ENCODE measurements at regions not wholly inside any gene's neighbourhood (a gene's known extent, or its start where the extent isn't known, plus 50 kb on each side); places are given as distances from the start of the nearest gene placed in this dataset.

DNA sequence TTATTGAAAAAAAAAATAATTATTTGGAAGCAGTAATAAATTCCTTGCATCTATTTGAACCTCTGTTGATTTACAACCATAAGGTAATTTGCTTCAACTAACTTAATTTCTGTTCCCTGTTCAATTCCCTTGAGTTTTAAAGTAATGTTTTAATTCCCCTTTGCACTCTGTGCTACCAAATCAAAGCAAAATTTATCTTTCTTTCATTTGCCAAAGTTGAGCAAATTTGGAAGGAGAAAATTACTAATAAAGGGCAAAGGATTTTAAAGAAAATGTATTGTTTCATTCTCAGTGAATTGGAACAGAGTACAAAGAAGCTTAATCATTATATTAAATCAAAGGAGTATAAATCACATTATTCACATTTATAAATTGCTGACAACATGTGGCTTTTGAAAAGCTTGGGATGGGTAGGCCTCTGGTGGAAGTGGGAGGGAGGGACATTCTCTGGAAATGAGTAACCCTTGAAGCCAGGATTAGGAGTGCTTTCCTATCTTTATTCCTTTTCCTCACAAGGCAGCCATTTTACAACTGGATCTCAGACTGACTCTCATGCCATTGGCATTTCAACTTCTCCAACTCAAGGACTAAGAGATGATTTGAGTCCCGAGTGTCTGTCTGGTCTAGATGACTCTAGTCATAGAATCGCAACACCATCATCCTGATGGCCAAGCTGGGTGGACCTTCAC is 331.6 kb upstream of the DUSP10 start:
- H3K4me3 ChIP-seq (ENCODE audit: low read length in 2 of 2), result no peak overlapping the region
- no peaks in the 10 kb centered on the region for H3K9me3 ChIP-seq (ENCODE audit: control insufficient read depth in 2 of 2, low read length in 2 of 2)
- H3K9ac ChIP-seq (ENCODE audit: low read length in 2 of 2), result no peak overlapping the region
- no peaks in the 10 kb centered on the region for H3K27me3 ChIP-seq (ENCODE audit: control insufficient read depth in 1 of 2, insufficient read depth in 2 of 2, low read length in 2 of 2)
- H3K27ac ChIP-seq (ENCODE audit: low read length), result no peak overlapping the region
- H3K36me3 ChIP-seq (ENCODE audit: control insufficient read depth in 2 of 2, insufficient read depth in 2 of 2, low read length in 2 of 2), result no peaks in the 10 kb centered on the region
- H3K4me1 ChIP-seq (ENCODE audit: control insufficient read depth, insufficient read depth, low read length), result no peaks in the 10 kb centered on the region

DNA sequence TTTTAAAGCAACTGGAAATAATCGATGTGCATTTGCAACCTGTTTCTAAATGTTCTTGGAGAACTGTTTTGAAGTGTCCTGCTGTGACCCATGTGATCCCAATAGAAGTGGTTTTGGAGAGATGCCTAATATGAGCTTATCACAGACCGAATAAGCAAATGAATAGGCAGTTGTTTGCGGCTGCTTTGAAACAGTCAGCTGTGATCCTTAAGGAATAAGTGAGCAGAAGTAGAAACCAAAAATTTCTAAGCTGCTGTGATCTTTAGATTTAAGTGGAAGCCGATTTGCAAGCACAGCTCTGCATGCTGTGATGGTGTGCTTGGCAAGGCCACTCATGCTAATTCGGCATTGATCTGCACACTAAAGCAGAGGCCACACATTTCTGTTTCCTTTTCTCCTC is 329.5 kb upstream of the DUSP10 start:
- no peaks in the 10 kb centered on the region for H3K27me3 ChIP-seq (ENCODE audit: control insufficient read depth in 1 of 2, insufficient read depth in 2 of 2, low read length in 2 of 2)
- H3K27ac ChIP-seq (ENCODE audit: low read length), result no peak overlapping the region
- H3K9ac ChIP-seq (ENCODE audit: low read length in 2 of 2), result no peak overlapping the region
- no peaks in the 10 kb centered on the region for H3K9me3 ChIP-seq (ENCODE audit: control insufficient read depth in 2 of 2, low read length in 2 of 2)
- H3K36me3 ChIP-seq (ENCODE audit: control insufficient read depth in 2 of 2, insufficient read depth in 2 of 2, low read length in 2 of 2), result no peaks in the 10 kb centered on the region
- no peaks in the 10 kb centered on the region for H3K4me1 ChIP-seq (ENCODE audit: control insufficient read depth, insufficient read depth, low read length)
- no peak overlapping the region for H3K4me3 ChIP-seq (ENCODE audit: low read length in 2 of 2)

DNA sequence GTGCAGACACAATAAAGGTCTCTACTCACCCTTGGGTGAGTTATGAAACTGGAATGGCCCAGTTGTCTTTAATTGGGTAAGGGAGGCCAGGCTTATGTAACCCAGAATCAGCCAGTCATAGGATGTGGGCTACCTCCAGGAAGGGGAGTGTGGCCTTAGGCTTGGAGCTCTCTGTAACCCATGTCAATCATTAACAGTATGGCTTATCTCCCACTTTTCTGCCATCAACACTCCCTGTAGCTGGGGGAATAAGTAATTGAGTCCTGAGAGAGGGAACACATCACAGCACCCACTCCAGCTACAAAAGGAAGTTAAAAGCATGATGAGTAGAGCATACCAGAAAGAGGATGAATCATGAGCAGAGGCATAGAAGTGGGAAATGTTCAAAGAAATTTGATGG is 327.0 kb upstream of the DUSP10 start:
- H3K36me3 ChIP-seq (ENCODE audit: control insufficient read depth in 2 of 2, insufficient read depth in 2 of 2, low read length in 2 of 2), result no peaks in the 10 kb centered on the region
- H3K27ac ChIP-seq (ENCODE audit: low read length), result no peak overlapping the region
- H3K27me3 ChIP-seq (ENCODE audit: control insufficient read depth in 1 of 2, insufficient read depth in 2 of 2, low read length in 2 of 2), result no peaks in the 10 kb centered on the region
- no peak overlapping the region for H3K4me3 ChIP-seq (ENCODE audit: low read length in 2 of 2)
- H3K4me1 ChIP-seq (ENCODE audit: control insufficient read depth, insufficient read depth, low read length), result no peaks in the 10 kb centered on the region
- no peak overlapping the region for H3K9ac ChIP-seq (ENCODE audit: low read length in 2 of 2)
- H3K9me3 ChIP-seq (ENCODE audit: control insufficient read depth in 2 of 2, low read length in 2 of 2), result no peaks in the 10 kb centered on the region

DNA sequence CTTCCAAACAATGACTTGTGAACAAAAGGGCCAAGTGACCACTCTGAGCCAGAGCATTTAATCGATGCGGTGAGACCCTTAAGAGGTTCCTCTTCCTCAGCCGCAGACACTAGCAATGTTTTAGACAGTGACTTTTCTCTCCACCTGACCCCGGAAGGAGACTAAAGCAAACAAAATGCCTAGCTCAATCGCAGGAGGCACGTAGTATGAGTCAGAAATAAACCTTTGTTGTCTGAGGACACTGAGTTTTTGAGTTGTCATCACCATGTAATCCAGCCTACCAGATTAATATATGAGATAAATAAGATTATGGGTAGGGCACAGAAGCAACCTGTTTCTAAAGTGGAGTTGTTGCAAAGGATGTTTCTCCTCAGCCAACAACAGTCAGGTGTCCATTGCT is 326.2 kb upstream of the DUSP10 start:
- H3K9ac ChIP-seq (ENCODE audit: low read length in 2 of 2), result no peak overlapping the region
- no peaks in the 10 kb centered on the region for H3K4me1 ChIP-seq (ENCODE audit: control insufficient read depth, insufficient read depth, low read length)
- H3K27me3 ChIP-seq (ENCODE audit: control insufficient read depth in 1 of 2, insufficient read depth in 2 of 2, low read length in 2 of 2), result no peaks in the 10 kb centered on the region
- H3K27ac ChIP-seq (ENCODE audit: low read length), result no peak overlapping the region
- H3K36me3 ChIP-seq (ENCODE audit: control insufficient read depth in 2 of 2, insufficient read depth in 2 of 2, low read length in 2 of 2), result no peaks in the 10 kb centered on the region
- H3K9me3 ChIP-seq (ENCODE audit: control insufficient read depth in 2 of 2, low read length in 2 of 2), result no peaks in the 10 kb centered on the region
- H3K4me3 ChIP-seq (ENCODE audit: low read length in 2 of 2), result no peak overlapping the region

DNA sequence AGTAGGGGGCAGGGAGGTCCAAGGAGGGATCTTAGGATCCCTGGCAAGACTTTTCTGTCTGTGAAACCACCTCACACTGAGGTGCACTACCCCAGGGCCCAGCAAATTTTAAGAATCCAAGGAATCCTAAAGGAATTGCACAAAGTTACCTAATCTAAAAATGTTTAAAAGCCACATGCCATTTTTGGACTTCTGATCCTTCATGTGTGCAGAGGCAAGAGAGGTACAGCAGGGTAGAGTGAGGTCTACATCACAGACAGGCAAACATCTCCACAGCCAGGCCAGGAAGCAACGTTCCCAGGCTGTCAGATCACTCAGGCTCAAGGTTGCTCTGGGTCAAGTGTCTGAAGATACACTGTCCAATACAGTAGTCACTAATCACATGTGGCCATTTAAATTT is 324.6 kb upstream of the DUSP10 start:
- Histone ChIP-seq H3K4me1 (ENCODE audit: control insufficient read depth, insufficient read depth, low read length) (no peaks in the 10 kb centered on the region), H3K9me3 (ENCODE audit: control insufficient read depth in 2 of 2, low read length in 2 of 2) (no peaks in the 10 kb centered on the region), H3K4me3 (ENCODE audit: low read length in 2 of 2) (no peak overlapping the region), H3K9ac (ENCODE audit: low read length in 2 of 2) (no peak overlapping the region), H3K27me3 (ENCODE audit: control insufficient read depth in 1 of 2, insufficient read depth in 2 of 2, low read length in 2 of 2) (no peaks in the 10 kb centered on the region), H3K27ac (ENCODE audit: low read length) (no peak overlapping the region), H3K36me3 (ENCODE audit: control insufficient read depth in 2 of 2, insufficient read depth in 2 of 2, low read length in 2 of 2) (no peaks in the 10 kb centered on the region)

DNA sequence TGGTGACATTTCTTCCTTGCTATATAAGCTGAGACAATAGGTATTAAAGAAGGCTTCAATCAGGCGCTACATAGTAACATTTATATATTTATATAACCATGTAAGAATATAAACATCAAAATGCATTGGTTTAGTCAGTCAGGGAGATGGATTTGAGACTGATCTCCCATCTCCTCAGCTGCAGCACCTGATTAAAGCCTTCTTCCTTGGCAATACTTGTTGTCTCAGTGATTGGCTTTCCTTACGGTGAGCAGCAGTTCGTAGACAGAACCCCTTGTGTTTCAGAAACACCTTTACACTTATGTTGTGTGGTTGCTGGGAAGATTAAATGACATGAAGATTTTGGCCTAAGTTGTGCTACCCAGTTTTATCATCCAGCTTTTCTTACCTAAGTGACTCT is 323.3 kb upstream of the DUSP10 start:
- Histone ChIP-seq H3K27me3 (ENCODE audit: control insufficient read depth in 1 of 2, insufficient read depth in 2 of 2, low read length in 2 of 2) (no peaks in the 10 kb centered on the region), H3K4me1 (ENCODE audit: control insufficient read depth, insufficient read depth, low read length) (no peaks in the 10 kb centered on the region), H3K27ac (ENCODE audit: low read length) (no peak overlapping the region), H3K9ac (ENCODE audit: low read length in 2 of 2) (no peak overlapping the region), H3K4me3 (ENCODE audit: low read length in 2 of 2) (no peak overlapping the region), H3K36me3 (ENCODE audit: control insufficient read depth in 2 of 2, insufficient read depth in 2 of 2, low read length in 2 of 2) (no peaks in the 10 kb centered on the region), H3K9me3 (ENCODE audit: control insufficient read depth in 2 of 2, low read length in 2 of 2) (no peaks in the 10 kb centered on the region)

DNA sequence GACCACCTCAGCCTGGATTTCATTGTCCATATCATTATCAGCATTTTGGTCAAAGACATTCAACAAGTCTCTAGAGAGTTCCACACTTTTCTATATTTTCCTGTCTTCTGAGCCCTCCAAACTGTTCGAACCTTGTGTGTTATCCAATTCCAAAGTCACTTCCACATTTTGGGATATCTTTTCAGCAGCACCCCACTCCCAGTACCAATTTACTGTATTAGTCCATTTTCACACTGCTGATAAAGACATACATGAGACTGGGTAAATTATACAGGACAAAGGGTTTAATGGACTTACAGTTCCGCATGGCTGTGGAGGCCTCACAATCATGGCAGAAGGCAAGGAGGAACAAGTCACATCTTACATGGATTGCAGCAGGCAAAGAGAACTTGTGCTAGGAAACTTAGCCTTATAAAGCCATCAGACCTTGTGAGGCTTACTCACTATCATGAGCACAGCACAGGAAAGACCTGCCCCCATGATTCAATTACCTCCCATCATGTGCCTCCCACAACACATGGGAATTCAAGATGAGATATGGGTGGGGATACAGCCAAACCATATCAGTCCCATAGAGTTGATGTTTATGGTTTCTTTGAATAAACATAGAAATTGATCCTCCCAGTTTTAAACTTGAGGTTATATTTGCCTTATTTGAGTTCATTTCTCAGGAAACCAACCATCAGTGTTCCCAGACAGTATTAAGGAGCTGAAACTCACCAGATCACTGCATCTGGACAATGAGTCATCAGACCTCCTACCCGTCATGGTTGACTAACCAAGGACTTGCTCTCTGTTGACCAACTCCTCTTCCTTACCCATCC is 322.7 kb upstream of the DUSP10 start:
- Histone ChIP-seq H3K9me3 (ENCODE audit: control insufficient read depth in 2 of 2, low read length in 2 of 2) (no peaks in the 10 kb centered on the region), H3K27ac (ENCODE audit: low read length) (no peak overlapping the region), H3K36me3 (ENCODE audit: control insufficient read depth in 2 of 2, insufficient read depth in 2 of 2, low read length in 2 of 2) (no peaks in the 10 kb centered on the region), H3K4me1 (ENCODE audit: control insufficient read depth, insufficient read depth, low read length) (no peaks in the 10 kb centered on the region), H3K4me3 (ENCODE audit: low read length in 2 of 2) (no peak overlapping the region), H3K27me3 (ENCODE audit: control insufficient read depth in 1 of 2, insufficient read depth in 2 of 2, low read length in 2 of 2) (no peaks in the 10 kb centered on the region), H3K9ac (ENCODE audit: low read length in 2 of 2) (no peak overlapping the region)

DNA sequence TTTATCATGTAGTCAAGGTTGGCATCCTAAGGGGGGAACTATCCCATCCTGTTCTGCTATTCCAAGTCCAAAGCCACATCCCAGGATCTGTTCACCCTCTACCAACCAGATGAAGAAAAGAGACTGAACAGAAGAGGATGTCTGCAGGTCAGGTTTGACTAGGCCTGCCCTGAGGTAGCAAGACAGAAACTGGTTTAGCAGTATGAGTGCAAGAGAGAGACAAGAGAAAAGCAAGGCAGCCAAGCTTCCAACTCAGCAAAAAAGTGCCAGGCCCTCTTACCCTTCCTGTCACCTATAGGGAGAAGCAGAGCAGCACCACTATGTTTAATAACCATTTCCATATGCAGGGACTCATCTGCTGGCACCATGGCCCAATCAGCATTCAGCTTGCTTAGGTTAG is 320.8 kb upstream of the DUSP10 start:
- Histone ChIP-seq H3K27me3 (ENCODE audit: control insufficient read depth in 1 of 2, insufficient read depth in 2 of 2, low read length in 2 of 2) (no peaks in the 10 kb centered on the region), H3K9me3 (ENCODE audit: control insufficient read depth in 2 of 2, low read length in 2 of 2) (no peaks in the 10 kb centered on the region), H3K4me3 (ENCODE audit: low read length in 2 of 2) (no peak overlapping the region), H3K9ac (ENCODE audit: low read length in 2 of 2) (no peak overlapping the region), H3K27ac (ENCODE audit: low read length) (no peak overlapping the region), H3K36me3 (ENCODE audit: control insufficient read depth in 2 of 2, insufficient read depth in 2 of 2, low read length in 2 of 2) (no peaks in the 10 kb centered on the region), H3K4me1 (ENCODE audit: control insufficient read depth, insufficient read depth, low read length) (no peaks in the 10 kb centered on the region)

DNA sequence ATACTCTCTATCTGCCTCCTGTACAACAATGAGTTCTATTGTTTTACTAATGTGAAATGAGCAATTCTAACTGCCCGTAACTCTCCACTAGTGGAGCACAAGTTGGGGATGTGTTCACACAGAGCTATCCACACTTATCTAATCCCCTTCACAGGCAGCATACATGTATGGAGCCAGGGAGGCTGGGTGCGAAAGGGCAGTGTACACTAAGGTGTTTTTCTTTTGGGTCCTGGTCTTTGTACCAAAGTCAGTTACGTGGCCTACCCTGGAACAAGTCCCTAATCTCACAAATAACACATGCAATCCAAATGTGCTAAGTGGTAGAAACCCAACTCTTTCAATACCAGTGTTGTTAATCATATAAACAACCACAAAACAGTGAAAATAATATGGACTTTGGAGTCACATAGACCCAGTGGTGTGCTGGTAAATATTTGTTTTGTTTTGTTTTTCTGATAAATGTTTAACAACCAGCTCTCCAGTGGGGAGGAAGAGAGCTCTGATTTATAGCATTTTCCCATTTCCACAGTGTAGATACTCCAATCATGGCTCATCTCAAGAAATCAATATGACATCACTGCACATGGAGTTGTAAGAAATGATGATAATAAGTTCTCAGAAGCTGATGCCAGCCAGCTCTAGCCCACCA is 319.9 kb upstream of the DUSP10 start:
- H3K27me3 ChIP-seq (ENCODE audit: control insufficient read depth in 1 of 2, insufficient read depth in 2 of 2, low read length in 2 of 2), result no peaks in the 10 kb centered on the region

DNA sequence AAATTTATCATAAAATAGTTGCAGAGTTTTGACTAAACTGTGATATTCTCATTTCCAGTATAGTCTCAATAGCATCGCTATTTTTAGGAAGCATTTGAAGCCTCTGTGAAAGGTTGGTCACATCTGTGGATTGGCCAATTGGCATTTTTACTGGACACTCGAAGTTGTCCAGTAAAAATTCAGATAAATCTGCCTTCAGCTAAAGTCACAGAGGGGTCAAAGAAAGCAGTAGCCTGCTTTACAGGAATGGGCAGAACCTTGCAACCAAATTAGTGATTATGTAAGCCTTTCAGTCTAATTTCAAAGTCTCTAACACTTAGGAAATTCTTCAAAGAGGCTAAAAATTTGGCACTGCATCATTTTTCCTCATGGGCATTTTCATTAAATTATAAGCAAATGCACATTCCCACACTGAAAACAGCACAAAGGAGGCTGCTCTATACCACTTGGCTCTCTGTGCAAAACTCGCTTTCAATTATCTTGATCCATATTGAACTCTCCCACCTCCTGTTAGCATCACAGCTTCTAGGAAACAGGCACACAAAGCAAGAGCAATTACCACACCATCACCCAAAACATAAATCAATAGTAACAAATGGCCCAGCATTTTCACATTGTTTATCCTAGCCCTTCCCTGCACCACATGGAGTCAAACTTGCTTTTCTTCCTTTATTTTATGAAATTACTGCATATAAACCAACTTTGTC is 318.5 kb upstream of the DUSP10 start:
- Histone ChIP-seq H3K4me1 (ENCODE audit: control insufficient read depth, insufficient read depth, low read length) (no peaks in the 10 kb centered on the region), H3K27ac (ENCODE audit: low read length) (no peak overlapping the region), H3K27me3 (ENCODE audit: control insufficient read depth in 1 of 2, insufficient read depth in 2 of 2, low read length in 2 of 2) (no peaks in the 10 kb centered on the region), H3K4me3 (ENCODE audit: low read length in 2 of 2) (no peak overlapping the region), H3K9ac (ENCODE audit: low read length in 2 of 2) (no peak overlapping the region), H3K9me3 (ENCODE audit: control insufficient read depth in 2 of 2, low read length in 2 of 2) (no peaks in the 10 kb centered on the region), H3K36me3 (ENCODE audit: control insufficient read depth in 2 of 2, insufficient read depth in 2 of 2, low read length in 2 of 2) (no peaks in the 10 kb centered on the region)

More for the DNA sequence above, 319.9 kb upstream of the DUSP10 start:
- no peaks in the 10 kb centered on the region for H3K4me1 ChIP-seq (ENCODE audit: control insufficient read depth, insufficient read depth, low read length)
- H3K4me3 ChIP-seq (ENCODE audit: low read length in 2 of 2), result no peak overlapping the region
- H3K36me3 ChIP-seq (ENCODE audit: control insufficient read depth in 2 of 2, insufficient read depth in 2 of 2, low read length in 2 of 2), result no peaks in the 10 kb centered on the region
- no peak overlapping the region for H3K27ac ChIP-seq (ENCODE audit: low read length)
- no peak overlapping the region for H3K9ac ChIP-seq (ENCODE audit: low read length in 2 of 2)
- H3K9me3 ChIP-seq (ENCODE audit: control insufficient read depth in 2 of 2, low read length in 2 of 2), result no peaks in the 10 kb centered on the region

All from stomach smooth muscle (tissue), 2 donors.